HCT116 (cell line): ENCODE measurements at regions not wholly inside any gene's neighbourhood (a gene's known extent, or its start where the extent isn't known, plus 50 kb on each side); places are given as distances from the start of the nearest gene placed in this dataset.

Source experiments
- ATAC-seq: fragments of 200-7000 bp; cut with Tn5 transposase; 2 replicates; pipeline ENCODE4 v1.9.1; 2020; ENCODE audit warnings: mild to moderate bottlenecking, moderate library complexity
- BruUV-seq: library from RNA; stranded (reverse); fragments of 400-500 nt; replicated peaks from 2 replicates; lab custom pipeline; 2021; lab: Mats Ljungman, UMichigan
- CTCF ChIA-PET: fragments of 300-600 bp; sonication (Branson Sonifier 250); formaldehyde crosslinking; loops from one replicate; lab custom pipeline; 2021; ENCODE audit warnings: antibody characterized with exemption; lab: Charles Lee
- POLR2A ChIA-PET: fragments of 300-600, 350-600 bp; sonication (Branson Sonifier 250); formaldehyde crosslinking; loops from one replicate; lab custom pipeline; 2021; ENCODE audit warnings: antibody characterized with exemption; lab: Charles Lee
- RAD21 ChIA-PET, 2 experiments: fragments of 300-600 bp; sonication (Branson Sonifier 250); formaldehyde crosslinking; loops; one replicate each; lab custom pipeline; 2023; ENCODE audit warnings: low total read pairs in 2 of 2; ENCODE audit not compliant: uncharacterized antibody in 2 of 2, unreplicated experiment in 2 of 2, low non-redundant PET in 1 of 2; lab: Charles Lee
- DNase-seq: peaks from one replicate; pipeline ENCODE4 v3.0.0-alpha.2; 2010; ENCODE audit warnings: low read depth, low spot score
- H2AFZ ChIP-seq: fragments of 200-600 bp; shearing (Covaris generic), sonication (generic); 2 replicates; pipeline ENCODE4 v1.6.1; 2017; ENCODE audit warnings: low read depth, mixed run types, mixed read lengths, antibody characterized with exemption, low read length; ENCODE audit not compliant: poor library complexity, severe bottlenecking
- H3K27ac ChIP-seq: 2 replicates; pipeline ENCODE4 v1.5.1; 2012; ENCODE audit warnings: low read depth, low read length
- H3K27me3 ChIP-seq: fragments of 200-600 bp; sonication (generic); 2 replicates; pipeline ENCODE4 v1.6.1; 2016; ENCODE audit warnings: mixed run types, low read length, mixed read lengths; ENCODE audit not compliant: insufficient read depth
- H3K36me3 ChIP-seq, 2 experiments: fragments of 200-500 bp in 1 of 2; fragments of 200-600 bp in 1 of 2; sonication (Bioruptor generic) in 1 of 2; sonication (generic) in 1 of 2; 2 replicates each; pipeline versions ENCODE4 v1.5.1 to v1.6.1; 2014 to 2016; ENCODE audit warnings: low read length in 2 of 2, inconsistent platforms in 1 of 2, mixed read lengths in 1 of 2, mixed run types in 1 of 2; ENCODE audit not compliant: insufficient read depth in 2 of 2, control insufficient read depth in 1 of 2
- H3K4me1 ChIP-seq, 2 experiments: fragments of 200-600 bp in 1 of 2; sonication (generic) in 1 of 2; 2 replicates each; pipeline versions ENCODE4 v1.5.1 to v1.6.1; 2012 to 2017; ENCODE audit warnings: low read length in 2 of 2, inconsistent platforms in 1 of 2, mild to moderate bottlenecking in 1 of 2, mixed read lengths in 1 of 2, mixed run types in 1 of 2, moderate library complexity in 1 of 2; ENCODE audit not compliant: insufficient read depth in 2 of 2, control insufficient read depth in 1 of 2
- H3K4me2 ChIP-seq: fragments of 200-600 bp; sonication (generic); 2 replicates; pipeline ENCODE4 v1.6.1; 2017; ENCODE audit warnings: mixed run types, low read length, mixed read lengths
- H3K4me3 ChIP-seq, 2 experiments: fragments of 200-600 bp in 1 of 2; sonication (generic) in 1 of 2; replicated peaks in 1 of 2; 2 replicates each; pipeline ENCODE4 v1.5.1; 2011 to 2016; ENCODE audit warnings: low read length in 2 of 2, control low read depth in 1 of 2, low read depth in 1 of 2, mild to moderate bottlenecking in 1 of 2, mixed read lengths in 1 of 2, mixed run types in 1 of 2
- H3K79me2 ChIP-seq: fragments of 200-600 bp; sonication (generic); 2 replicates; pipeline ENCODE4 v1.6.1; 2017; ENCODE audit warnings: mild to moderate bottlenecking, mixed run types, low read length, moderate library complexity, mixed read lengths; ENCODE audit not compliant: insufficient read depth
- H3K9ac ChIP-seq: fragments of 200-600 bp; sonication (generic); 2 replicates; pipeline ENCODE4 v1.6.1; 2016; ENCODE audit warnings: low read length, mixed read lengths
- H3K9me2 ChIP-seq: fragments of 200-600 bp; sonication (generic), shearing (Covaris generic); 2 replicates; pipeline ENCODE4 v1.6.1; 2017; ENCODE audit warnings: mixed run types, mild to moderate bottlenecking, moderate library complexity; ENCODE audit not compliant: insufficient read depth
- H3K9me3 ChIP-seq, 2 experiments: fragments of 200-500 bp in 1 of 2; fragments of 200-600 bp in 1 of 2; sonication (Bioruptor generic) in 1 of 2; sonication (generic) in 1 of 2; 2 replicates each; pipeline ENCODE4 v1.6.1; 2014 to 2017; ENCODE audit warnings: low read length in 2 of 2, mixed read lengths in 2 of 2, inconsistent platforms in 1 of 2, low read depth in 1 of 2, mild to moderate bottlenecking in 1 of 2, mixed run types in 1 of 2, moderate library complexity in 1 of 2; ENCODE audit not compliant: control insufficient read depth in 1 of 2, insufficient read depth in 1 of 2
- H4K20me1 ChIP-seq: fragments of 200-600 bp; sonication (generic), shearing (Covaris generic); 2 replicates; pipeline ENCODE4 v1.6.1; 2017; ENCODE audit warnings: mixed run types, mild to moderate bottlenecking, moderate library complexity; ENCODE audit not compliant: insufficient read depth
- ATF3 ChIP-seq: IDR thresholded peaks from 2 replicates; pipeline ENCODE4 v1.6.1; 2012
- CTCF ChIP-seq, 3 experiments: fragments of 200-600 bp in 1 of 3; sonication (generic) in 1 of 3; IDR thresholded peaks in 2 of 3; conservative IDR thresholded peaks in 1 of 3; 2 replicates each; pipeline ENCODE4 v1.5.1; 2012 to 2017; ENCODE audit warnings: low read depth in 2 of 3, low read length in 2 of 3, antibody characterized with exemption in 1 of 3, borderline replicate concordance in 1 of 3, control low read depth in 1 of 3, mild to moderate bottlenecking in 1 of 3, mixed read lengths in 1 of 3, mixed run types in 1 of 3, moderate library complexity in 1 of 3; ENCODE audit not compliant: insufficient read depth in 1 of 3
- EGR1 ChIP-seq: IDR thresholded peaks from 2 replicates; pipeline ENCODE4 v1.6.1; 2012; ENCODE audit warnings: low read depth
- EZH2 ChIP-seq: fragments of 200-600 bp; sonication (generic); IDR thresholded peaks from 2 replicates; pipeline ENCODE4 v1.6.1; 2017; ENCODE audit warnings: antibody characterized with exemption, mixed run types
- FOSL1 ChIP-seq: IDR thresholded peaks from 2 replicates; pipeline ENCODE4 v1.6.1; 2012; ENCODE audit warnings: low read depth
- JUND ChIP-seq: IDR thresholded peaks from 2 replicates; pipeline ENCODE4 v1.6.1; 2012
- POLR2A ChIP-seq: IDR thresholded peaks from 2 replicates; pipeline ENCODE4 v1.7.0; 2011; ENCODE audit warnings: borderline replicate concordance; ENCODE audit not compliant: insufficient read depth, insufficient read length; ENCODE audit errors: extremely low read depth
- POLR2AphosphoS5 ChIP-seq: IDR thresholded peaks from 2 replicates; pipeline ENCODE4 v1.6.1; 2011; ENCODE audit warnings: mild to moderate bottlenecking, low read depth, low read length, moderate library complexity
- RAD21 ChIP-seq: IDR thresholded peaks from 2 replicates; pipeline ENCODE4 v1.6.1; 2012; ENCODE audit warnings: low read depth, mild to moderate bottlenecking
- SIN3A ChIP-seq: IDR thresholded peaks from 2 replicates; pipeline ENCODE4 v1.6.1; 2012; ENCODE audit warnings: low read depth
- SP1 ChIP-seq: IDR thresholded peaks from 2 replicates; pipeline ENCODE4 v1.6.1; 2012; ENCODE audit warnings: low read depth
- SRF ChIP-seq: IDR thresholded peaks from 2 replicates; pipeline ENCODE4 v1.6.1; 2012; ENCODE audit warnings: low read depth
- TCF7L2 ChIP-seq: IDR thresholded peaks from 2 replicates; pipeline ENCODE4 v1.7.0; 2011; ENCODE audit warnings: borderline replicate concordance, inconsistent platforms; ENCODE audit not compliant: insufficient read depth, insufficient read length; ENCODE audit errors: extremely low read depth
- YY1 ChIP-seq: IDR thresholded peaks from 2 replicates; pipeline ENCODE4 v1.6.1; 2011; ENCODE audit warnings: low read length, low read depth, moderate library complexity, mild to moderate bottlenecking; ENCODE audit not compliant: insufficient replicate concordance; ENCODE audit errors: extremely low read depth
- ZNF274 ChIP-seq: fragments of 200-500 bp; sonication (Bioruptor generic); IDR thresholded peaks from 2 replicates; pipeline ENCODE4 v1.6.1; 2014; ENCODE audit warnings: mild to moderate bottlenecking, low read depth, low read length, inconsistent platforms
- intact Hi-C: fragments of 100-400 bp; cut with micrococcal nuclease; formaldehyde crosslinking; loops from 2 replicates; pipeline ENCODE4 v1.10.0; 2022

GRCh38 chr1:88549536-88549935, 134.5 kb upstream of the PKN2 start:
- ChIA-PET RAD21 (interaction anchor here in 1 of 2 experiments (0.8 kb wide), 1 partner anchor 369 kb away, joined by 3 read pairs; no protein-coding TSS in a partner anchor), CTCF (interaction anchor here (0.6 to 1.8 kb wide), 3 partner anchors 15 to 1269 kb away, joined by 3 to 9 read pairs (median 3); no protein-coding TSS in a partner anchor), POLR2A (no interaction called here)
- H3K27me3 ChIP-seq: no peaks in the 10 kb centered on the region
- H4K20me1 ChIP-seq: no peaks in the 10 kb centered on the region
- no peak for TF ChIP-seq TCF7L2
- no peak for TF ChIP-seq POLR2A
- no peak for TF ChIP-seq POLR2AphosphoS5
- TF ChIP-seq JUND: no peak
- TF ChIP-seq RAD21: peak; percentile 49
- no peak for TF ChIP-seq SP1
- peak; percentile 17 to 56 (median 29); a peak in 4 of 6 replicates for TF ChIP-seq CTCF (IDR thresholded peaks at IDR 0.05 in 2 of 3, conservative IDR thresholded peaks at IDR 0.05 in 1 of 3; ENCODE audit: borderline replicate concordance in 1 of 3, insufficient read depth in 1 of 3, low read depth in 2 of 3, low read length in 2 of 3)
- no peak for TF ChIP-seq EZH2
- TF ChIP-seq SRF: no peak
- no peak for TF ChIP-seq FOSL1
- TF ChIP-seq SIN3A: no peak
- TF ChIP-seq ATF3: no peak
- no peak for TF ChIP-seq ZNF274
- no peak for TF ChIP-seq YY1
- no peak for TF ChIP-seq EGR1
- peak; percentile 7 for DNase-seq
- H3K4me1 ChIP-seq: no peaks in the 10 kb centered on the region
- intact Hi-C loops: loop anchor here (1.0 kb wide), 1 partner anchor 369 kb away; no protein-coding TSS in a partner anchor
- no peaks in the 10 kb centered on the region for H3K9me2 ChIP-seq
- H3K27ac ChIP-seq: no peak overlapping the region
- H3K9ac ChIP-seq: no peak overlapping the region
- no peaks in the 10 kb centered on the region for H3K79me2 ChIP-seq
- no TSS peak for BruUV-seq
- no peak overlapping the region for H3K4me2 ChIP-seq
- no peak overlapping the region for H2AFZ ChIP-seq
- no peaks in the 10 kb centered on the region for H3K36me3 ChIP-seq
- H3K4me3 ChIP-seq: no peak overlapping the region
- no peak for ATAC-seq
- no peaks in the 10 kb centered on the region for H3K9me3 ChIP-seq
